Inferior parietal cortex (tissue), 1 donor: ENCODE measurements at regions not wholly inside any gene's neighbourhood (a gene's known extent, or its start where the extent isn't known, plus 50 kb on each side); places are given as distances from the start of the nearest gene placed in this dataset.

Experiments
- DNase-seq: peaks from one replicate; pipeline ENCODE4 v3.0.0-alpha.2; 2016; ENCODE audit errors: extremely low spot score

- no peak for DNase-seq
Measured at GRCh38 chr4:8774071-8774470, 97.6 kb downstream of the HMX1 start.

- DNase-seq, result no peak
Measured at GRCh38 chr4:8773124-8773931, 98.3 kb downstream of the HMX1 start.

- no peak for DNase-seq
Measured at GRCh38 chr4:8772499-8773123, 99.0 kb downstream of the HMX1 start.

GRCh38 chr4:8771666-8772065 is 100.0 kb downstream of the HMX1 start:
- DNase-seq, result no peak

- no peak for DNase-seq
Measured at GRCh38 chr4:8771258-8771590, 100.4 kb downstream of the HMX1 start.

- no peak for DNase-seq
Measured at GRCh38 chr4:8770518-8771257, 101.0 kb downstream of the HMX1 start.

GRCh38 chr4:8769645-8770517 is 101.8 kb downstream of the HMX1 start:
- no peak for DNase-seq

GRCh38 chr4:8768357-8768999 is 103.2 kb downstream of the HMX1 start:
- no peak for DNase-seq

GRCh38 chr4:8766610-8767009 is 105.0 kb downstream of the HMX1 start:
- DNase-seq, result no peak

GRCh38 chr4:8765631-8766590 is 105.7 kb downstream of the HMX1 start:
- DNase-seq, result no peak

- DNase-seq, result no peak
Measured at GRCh38 chr4:8765084-8765483, 106.6 kb downstream of the HMX1 start.

GRCh38 chr4:8763966-8764901 is 107.4 kb downstream of the HMX1 start:
- DNase-seq, result no peak

- no peak for DNase-seq
Measured at GRCh38 chr4:8762951-8763735, 108.5 kb downstream of the HMX1 start.

GRCh38 chr4:8762356-8762755 is 109.3 kb downstream of the HMX1 start:
- DNase-seq, result no peak

- no peak for DNase-seq
Measured at GRCh38 chr4:8761824-8762205, 109.8 kb downstream of the HMX1 start.

GRCh38 chr4:8761167-8761823 is 110.3 kb downstream of the HMX1 start:
- DNase-seq, result no peak

GRCh38 chr4:8760561-8760960 is 111.1 kb downstream of the HMX1 start:
- no peak for DNase-seq

GRCh38 chr4:8759987-8760386 is 111.7 kb downstream of the HMX1 start:
- no peak for DNase-seq
